ENCODE measurements at regions not wholly inside any gene's neighbourhood (a gene's known extent, or its start where the extent isn't known, plus 50 kb on each side); places are given as distances from the start of the nearest gene placed in this dataset.
A peak's percentile ranks its signal among the peaks of the same experiment; 100 is the strongest.

DNA sequence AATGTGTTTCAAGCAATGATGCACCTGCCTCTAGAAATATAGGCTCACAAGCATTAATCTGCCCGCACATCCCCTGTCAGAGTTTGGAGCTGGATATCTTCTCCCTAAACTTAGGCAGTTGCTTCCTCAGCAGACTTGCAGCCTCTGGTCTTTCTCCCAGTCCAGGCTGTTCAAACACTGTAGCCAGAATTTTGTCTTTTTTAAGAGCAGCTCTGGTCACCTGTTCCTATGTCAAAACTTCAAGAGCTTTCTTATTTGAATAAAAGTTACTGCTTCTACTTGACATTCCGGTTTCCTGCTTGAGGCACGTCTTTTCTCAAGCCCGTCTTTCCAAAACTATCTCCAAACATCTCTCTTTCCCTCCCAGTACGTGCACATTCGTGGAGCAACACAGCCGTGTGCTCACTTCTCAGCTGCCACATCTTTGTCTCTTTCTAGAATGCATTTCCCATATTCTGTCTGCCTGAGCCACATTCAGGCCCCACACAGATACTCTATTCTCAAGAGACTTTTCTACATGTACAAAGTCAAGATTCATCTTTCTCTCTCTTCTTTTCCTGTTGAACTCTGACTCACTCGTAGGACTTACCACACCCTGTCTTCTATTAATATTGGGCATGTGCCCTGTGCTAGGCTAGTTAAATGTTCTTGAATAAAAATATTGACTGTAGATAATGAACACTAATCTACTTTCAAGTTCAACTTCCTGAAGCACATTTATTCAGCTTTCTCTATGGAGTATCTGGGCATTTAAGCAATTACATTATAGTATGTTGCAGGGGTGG lies 307.7 kb upstream of the SOX2 start:
- intact Hi-C loops (cut with DNase I): no loop called here
- no peak for DNase-seq
- Histone ChIP-seq H3K4me1 (no peaks in the 10 kb centered on the region), H3K4me3 (no peak overlapping the region), H3K27ac (no peak overlapping the region), H3K9me3 (no peaks in the 10 kb centered on the region), H3K36me3 (no peaks in the 10 kb centered on the region), H3K27me3 (ENCODE audit: low read depth) (no peaks in the 10 kb centered on the region)
- TF ChIP-seq, protein P1, sequence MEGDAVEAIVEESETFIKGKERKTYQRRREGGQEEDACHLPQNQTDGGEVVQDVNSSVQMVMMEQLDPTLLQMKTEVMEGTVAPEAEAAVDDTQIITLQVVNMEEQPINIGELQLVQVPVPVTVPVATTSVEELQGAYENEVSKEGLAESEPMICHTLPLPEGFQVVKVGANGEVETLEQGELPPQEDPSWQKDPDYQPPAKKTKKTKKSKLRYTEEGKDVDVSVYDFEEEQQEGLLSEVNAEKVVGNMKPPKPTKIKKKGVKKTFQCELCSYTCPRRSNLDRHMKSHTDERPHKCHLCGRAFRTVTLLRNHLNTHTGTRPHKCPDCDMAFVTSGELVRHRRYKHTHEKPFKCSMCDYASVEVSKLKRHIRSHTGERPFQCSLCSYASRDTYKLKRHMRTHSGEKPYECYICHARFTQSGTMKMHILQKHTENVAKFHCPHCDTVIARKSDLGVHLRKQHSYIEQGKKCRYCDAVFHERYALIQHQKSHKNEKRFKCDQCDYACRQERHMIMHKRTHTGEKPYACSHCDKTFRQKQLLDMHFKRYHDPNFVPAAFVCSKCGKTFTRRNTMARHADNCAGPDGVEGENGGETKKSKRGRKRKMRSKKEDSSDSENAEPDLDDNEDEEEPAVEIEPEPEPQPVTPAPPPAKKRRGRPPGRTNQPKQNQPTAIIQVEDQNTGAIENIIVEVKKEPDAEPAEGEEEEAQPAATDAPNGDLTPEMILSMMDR (IDR thresholded peaks at IDR 0.05): no peak
- peak; percentile 50 to 60 for ATAC-seq

DNA sequence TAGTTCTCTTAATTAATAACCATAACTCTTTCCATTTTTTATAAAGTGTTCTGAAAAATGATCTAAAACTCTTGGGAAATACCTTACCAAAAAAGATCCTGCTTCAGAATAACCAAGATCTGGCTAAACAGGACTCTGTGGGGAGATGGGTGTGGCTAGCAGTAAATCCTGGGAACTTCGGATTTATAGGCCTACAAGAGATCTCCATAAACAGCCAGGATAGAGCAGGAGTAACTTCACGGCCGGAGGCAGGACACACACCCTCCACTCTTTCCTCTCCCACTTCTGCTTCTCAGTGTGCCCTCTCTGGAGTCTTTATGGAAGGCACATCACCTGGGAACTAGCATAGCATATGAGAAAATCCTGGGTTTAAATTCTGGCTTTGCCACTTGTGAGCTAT lies 309.4 kb upstream of the SOX2 start:
- intact Hi-C loops (cut with DNase I): no loop called here
- Histone ChIP-seq H3K4me3 (no peak overlapping the region), H3K4me1 (no peaks in the 10 kb centered on the region), H3K27ac (no peak overlapping the region), H3K36me3 (no peaks in the 10 kb centered on the region), H3K9me3 (no peaks in the 10 kb centered on the region), H3K27me3 (ENCODE audit: low read depth) (no peaks in the 10 kb centered on the region)
- TF ChIP-seq, protein P1 (IDR thresholded peaks at IDR 0.05): no peak
- no peak for DNase-seq
- ATAC-seq: no peak

DNA sequence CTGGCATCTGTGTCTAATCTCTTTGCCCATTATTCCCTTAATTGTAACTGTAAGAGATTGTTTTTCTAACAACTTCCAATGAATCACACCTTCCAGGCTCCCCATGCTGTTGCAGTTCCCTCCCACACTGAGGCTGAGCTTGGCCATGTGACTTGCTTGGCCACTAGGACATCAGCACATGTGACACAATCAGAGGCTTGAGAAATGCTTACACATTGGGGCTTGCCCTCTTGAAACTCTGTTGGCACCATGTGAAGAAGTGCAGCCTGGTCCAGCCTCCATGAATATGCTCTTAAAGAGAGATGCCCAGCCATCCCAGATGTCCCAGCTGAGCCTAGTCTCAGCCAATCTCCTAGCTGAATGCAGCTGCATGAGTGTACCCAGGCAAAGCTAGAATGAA lies 326.8 kb upstream of the SOX2 start:
- DNase-seq (no peak), ATAC-seq (peak; percentile 41 to 51)
- Histone ChIP-seq H3K36me3 (no peaks in the 10 kb centered on the region), H3K9me3 (no peaks in the 10 kb centered on the region), H3K27me3 (ENCODE audit: low read depth) (no peaks in the 10 kb centered on the region), H3K4me1 (no peaks in the 10 kb centered on the region), H3K4me3 (no peak overlapping the region), H3K27ac (no peak overlapping the region)
- TF ChIP-seq, protein P1 (IDR thresholded peaks at IDR 0.05): no peak
- intact Hi-C loops (cut with DNase I): no loop called here

DNA sequence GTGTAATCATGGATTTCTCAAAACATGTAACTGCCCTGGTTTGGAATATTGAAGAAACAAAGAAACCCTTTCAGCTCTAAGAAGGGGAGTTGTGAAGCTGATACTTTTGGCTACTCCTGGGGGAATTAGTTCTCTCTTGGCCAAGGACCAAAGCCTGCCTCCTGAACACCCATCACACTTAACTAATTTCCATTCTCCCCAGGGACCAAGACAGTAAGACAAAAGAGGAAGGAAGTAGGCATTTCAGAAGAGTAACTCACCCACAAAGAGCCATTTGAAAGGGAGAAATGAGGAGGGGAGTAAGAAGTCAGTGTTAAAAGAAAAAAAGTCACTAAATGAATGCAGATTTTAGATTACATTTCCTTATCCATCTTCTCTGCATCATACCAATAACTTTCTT lies 328.0 kb upstream of the SOX2 start:
- intact Hi-C loops (cut with DNase I): no loop called here
- no peaks in the 10 kb centered on the region for H3K9me3 ChIP-seq
- TF ChIP-seq, protein P1 (IDR thresholded peaks at IDR 0.05): no peak

DNA sequence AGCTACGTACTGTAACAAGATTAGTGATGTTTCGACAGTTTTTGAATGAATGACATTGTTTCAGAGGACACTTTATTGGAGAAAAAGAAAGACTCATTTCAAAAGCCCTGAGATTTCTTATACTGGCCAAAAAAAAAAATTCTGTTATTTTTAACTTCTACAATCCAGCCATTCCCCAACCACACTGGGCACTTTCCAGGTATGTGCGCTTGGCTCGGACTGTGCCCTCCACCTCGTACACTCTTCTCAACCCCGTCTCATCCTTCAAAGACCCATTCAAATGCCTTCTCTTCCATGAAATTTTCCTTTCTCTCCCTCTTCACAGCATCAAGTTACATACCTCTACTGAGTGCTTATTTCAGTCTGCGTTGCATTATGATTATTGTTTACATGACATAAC lies 328.5 kb upstream of the SOX2 start:
- H3K4me3 ChIP-seq: no peak overlapping the region
- H3K27ac ChIP-seq: no peak overlapping the region
- ATAC-seq (peak; percentile 14 to 27), DNase-seq (no peak)
- no peaks in the 10 kb centered on the region for H3K27me3 ChIP-seq (ENCODE audit: low read depth)
- intact Hi-C loops (cut with DNase I): no loop called here
- H3K36me3 ChIP-seq: no peaks in the 10 kb centered on the region
- TF ChIP-seq, protein P1 (IDR thresholded peaks at IDR 0.05): no peak
- H3K9me3 ChIP-seq: no peaks in the 10 kb centered on the region
- no peaks in the 10 kb centered on the region for H3K4me1 ChIP-seq

More for the DNA sequence above, 328.0 kb upstream of the SOX2 start:
- no peaks in the 10 kb centered on the region for H3K36me3 ChIP-seq
- H3K27me3 ChIP-seq (ENCODE audit: low read depth): no peaks in the 10 kb centered on the region
- ATAC-seq (no peak), DNase-seq (no peak)
- no peak overlapping the region for H3K4me3 ChIP-seq
- H3K27ac ChIP-seq: no peak overlapping the region
- no peaks in the 10 kb centered on the region for H3K4me1 ChIP-seq
